Effector memory CD4-positive, alpha-beta T cell (primary cell): ENCODE measurements at regions not wholly inside any gene's neighbourhood (a gene's known extent, or its start where the extent isn't known, plus 50 kb on each side); places are given as distances from the start of the nearest gene placed in this dataset.

Experiments
- DNase-seq, 3 donors: peaks; one replicate each; pipeline ENCODE4 v3.0.0-alpha.2; 2020
- H3K27ac ChIP-seq: 2 replicates; pipeline ENCODE4 v1.7.0; 2013; ENCODE audit warnings: mild to moderate bottlenecking, low read length, moderate library complexity; ENCODE audit not compliant: insufficient read depth, poor library complexity, severe bottlenecking
- H3K27me3 ChIP-seq: replicated peaks from 2 replicates; pipeline ENCODE4 v1.7.0; 2013; ENCODE audit warnings: mild to moderate bottlenecking, low read length; ENCODE audit not compliant: insufficient read depth, control insufficient read depth, poor library complexity, severe bottlenecking
- H3K36me3 ChIP-seq: 2 replicates; pipeline ENCODE4 v1.7.0; 2013; ENCODE audit warnings: mild to moderate bottlenecking, low read length, moderate library complexity; ENCODE audit not compliant: control insufficient read depth, insufficient read depth
- H3K4me1 ChIP-seq: 2 replicates; pipeline ENCODE4 v1.7.0; 2013; ENCODE audit warnings: low read length, mild to moderate bottlenecking; ENCODE audit not compliant: control insufficient read depth, insufficient read depth, poor library complexity, severe bottlenecking
- H3K4me3 ChIP-seq: 2 replicates; pipeline ENCODE4 v1.7.0; 2013; ENCODE audit warnings: low read length, low read depth, mild to moderate bottlenecking; ENCODE audit not compliant: insufficient read depth, poor library complexity, severe bottlenecking
- H3K9me3 ChIP-seq: 2 replicates; pipeline ENCODE4 v1.7.0; 2013; ENCODE audit warnings: mild to moderate bottlenecking, low read length, moderate library complexity; ENCODE audit not compliant: control insufficient read depth

GRCh38 chr7:25928549-25929330 lies 223.3 kb upstream of the NFE2L3 start:
- Histone ChIP-seq H3K27ac (no peak overlapping the region), H3K36me3 (no peaks in the 10 kb centered on the region), H3K4me1 (no peaks in the 10 kb centered on the region), H3K9me3 (no peaks in the 10 kb centered on the region), H3K27me3 (no peaks in the 10 kb centered on the region), H3K4me3 (no peak overlapping the region)
- DNase-seq: no peak

- no peak overlapping the region for H3K27ac ChIP-seq
- no peaks in the 10 kb centered on the region for H3K36me3 ChIP-seq
- H3K4me1 ChIP-seq: no peaks in the 10 kb centered on the region
- no peaks in the 10 kb centered on the region for H3K9me3 ChIP-seq
- no peaks in the 10 kb centered on the region for H3K27me3 ChIP-seq
- no peak for DNase-seq
- no peak overlapping the region for H3K4me3 ChIP-seq
Observed at GRCh38 chr7:25929448-25929847, 222.6 kb upstream of the NFE2L3 start.

GRCh38 chr7:25930492-25931048 lies 221.4 kb upstream of the NFE2L3 start:
- Histone ChIP-seq H3K27ac (no peak overlapping the region), H3K27me3 (no peaks in the 10 kb centered on the region), H3K4me1 (no peaks in the 10 kb centered on the region), H3K9me3 (no peaks in the 10 kb centered on the region), H3K4me3 (no peak overlapping the region), H3K36me3 (no peaks in the 10 kb centered on the region)
- no peak for DNase-seq

- Histone ChIP-seq H3K36me3 (no peaks in the 10 kb centered on the region), H3K4me3 (no peak overlapping the region), H3K9me3 (no peaks in the 10 kb centered on the region), H3K27ac (no peak overlapping the region), H3K27me3 (no peaks in the 10 kb centered on the region), H3K4me1 (no peaks in the 10 kb centered on the region)
- DNase-seq: no peak
Observed at GRCh38 chr7:25931156-25931555, 220.8 kb upstream of the NFE2L3 start.

- Histone ChIP-seq H3K9me3 (no peaks in the 10 kb centered on the region), H3K27ac (no peak overlapping the region), H3K36me3 (no peaks in the 10 kb centered on the region), H3K4me1 (no peaks in the 10 kb centered on the region), H3K4me3 (no peak overlapping the region), H3K27me3 (no peaks in the 10 kb centered on the region)
- DNase-seq: no peak
Observed at GRCh38 chr7:25933921-25934320, 218.1 kb upstream of the NFE2L3 start.

GRCh38 chr7:25940086-25940906 lies 211.7 kb upstream of the NFE2L3 start:
- Histone ChIP-seq H3K27ac (no peak overlapping the region), H3K4me3 (no peak overlapping the region), H3K4me1 (no peaks in the 10 kb centered on the region), H3K36me3 (no peaks in the 10 kb centered on the region), H3K27me3 (no peaks in the 10 kb centered on the region), H3K9me3 (no peaks in the 10 kb centered on the region)
- DNase-seq: no peak

GRCh38 chr7:25944777-25945515 lies 207.1 kb upstream of the NFE2L3 start:
- Histone ChIP-seq H3K36me3 (no peaks in the 10 kb centered on the region), H3K9me3 (no peaks in the 10 kb centered on the region), H3K27me3 (no peaks in the 10 kb centered on the region), H3K4me1 (peaks cover 4% of the 10 kb centered on the region), H3K27ac (no peak overlapping the region), H3K4me3 (no peak overlapping the region)
- no peak for DNase-seq

- Histone ChIP-seq H3K4me1 (peaks cover 11% of the 10 kb centered on the region), H3K27me3 (no peaks in the 10 kb centered on the region), H3K27ac (no peak overlapping the region), H3K4me3 (no peak overlapping the region), H3K9me3 (no peaks in the 10 kb centered on the region), H3K36me3 (no peaks in the 10 kb centered on the region)
- no peak for DNase-seq
Observed at GRCh38 chr7:25945608-25946007, 206.4 kb upstream of the NFE2L3 start.

- H3K9me3 ChIP-seq: no peaks in the 10 kb centered on the region
- H3K36me3 ChIP-seq: no peaks in the 10 kb centered on the region
- no peak for DNase-seq
- H3K4me1 ChIP-seq: peaks cover 15% of the 10 kb centered on the region
- H3K27ac ChIP-seq: no peak overlapping the region
- H3K4me3 ChIP-seq: no peak overlapping the region
- no peaks in the 10 kb centered on the region for H3K27me3 ChIP-seq
Observed at GRCh38 chr7:25946181-25946580, 205.8 kb upstream of the NFE2L3 start.
